Esophagus squamous epithelium (tissue), 4 donors: ENCODE measurements at regions not wholly inside any gene's neighbourhood (a gene's known extent, or its start where the extent isn't known, plus 50 kb on each side); places are given as distances from the start of the nearest gene placed in this dataset.

Experiments used
- POLR2A ChIP-seq, 4 donors: fragments of 450-650 bp; IDR thresholded peaks; one replicate each; pipeline ENCODE4 v1.6.1; 2017; ENCODE audit warnings: antibody characterized with exemption in 4 of 4, mild to moderate bottlenecking in 4 of 4, moderate library complexity in 3 of 4
- TF ChIP-seq, protein P1 (sequence below), 6 experiments: fragments of 450-650 bp in 4 of 6; fragments of 200-600 bp in 2 of 6; sonication (generic) in 2 of 6; IDR thresholded peaks; one replicate each; pipeline ENCODE4 v1.5.1; 2016 to 2019; ENCODE audit warnings: antibody characterized with exemption in 6 of 6, mild to moderate bottlenecking in 4 of 6, moderate library complexity in 4 of 6

DNA sequence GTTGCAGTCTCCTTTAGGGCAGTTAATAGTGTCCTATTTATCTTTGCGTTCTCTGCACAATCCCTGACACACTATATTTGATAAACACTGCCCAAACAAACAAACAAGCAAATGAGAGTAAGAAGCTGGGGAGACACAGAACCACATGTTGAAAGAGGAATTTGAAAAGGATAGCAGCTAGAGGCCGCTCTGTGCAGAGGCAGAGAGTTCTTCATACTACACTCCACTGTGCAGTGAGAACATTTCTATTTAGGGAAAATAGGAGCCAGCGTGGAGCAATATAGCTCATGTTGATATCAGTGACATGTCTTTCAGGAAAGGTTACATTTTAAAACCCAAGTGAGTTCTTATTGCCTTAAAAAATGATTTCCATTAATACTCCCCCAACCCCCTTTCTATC is 140.3 kb upstream of the SEL1L start:
- no peak for TF ChIP-seq POLR2A (IDR thresholded peaks at IDR 0.05)
- TF ChIP-seq, protein P1, sequence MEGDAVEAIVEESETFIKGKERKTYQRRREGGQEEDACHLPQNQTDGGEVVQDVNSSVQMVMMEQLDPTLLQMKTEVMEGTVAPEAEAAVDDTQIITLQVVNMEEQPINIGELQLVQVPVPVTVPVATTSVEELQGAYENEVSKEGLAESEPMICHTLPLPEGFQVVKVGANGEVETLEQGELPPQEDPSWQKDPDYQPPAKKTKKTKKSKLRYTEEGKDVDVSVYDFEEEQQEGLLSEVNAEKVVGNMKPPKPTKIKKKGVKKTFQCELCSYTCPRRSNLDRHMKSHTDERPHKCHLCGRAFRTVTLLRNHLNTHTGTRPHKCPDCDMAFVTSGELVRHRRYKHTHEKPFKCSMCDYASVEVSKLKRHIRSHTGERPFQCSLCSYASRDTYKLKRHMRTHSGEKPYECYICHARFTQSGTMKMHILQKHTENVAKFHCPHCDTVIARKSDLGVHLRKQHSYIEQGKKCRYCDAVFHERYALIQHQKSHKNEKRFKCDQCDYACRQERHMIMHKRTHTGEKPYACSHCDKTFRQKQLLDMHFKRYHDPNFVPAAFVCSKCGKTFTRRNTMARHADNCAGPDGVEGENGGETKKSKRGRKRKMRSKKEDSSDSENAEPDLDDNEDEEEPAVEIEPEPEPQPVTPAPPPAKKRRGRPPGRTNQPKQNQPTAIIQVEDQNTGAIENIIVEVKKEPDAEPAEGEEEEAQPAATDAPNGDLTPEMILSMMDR (IDR thresholded peaks at IDR 0.05): no peak
